ENCODE measurements at regions not wholly inside any gene's neighbourhood (a gene's known extent, or its start where the extent isn't known, plus 50 kb on each side); places are given as distances from the start of the nearest gene placed in this dataset.

DNA sequence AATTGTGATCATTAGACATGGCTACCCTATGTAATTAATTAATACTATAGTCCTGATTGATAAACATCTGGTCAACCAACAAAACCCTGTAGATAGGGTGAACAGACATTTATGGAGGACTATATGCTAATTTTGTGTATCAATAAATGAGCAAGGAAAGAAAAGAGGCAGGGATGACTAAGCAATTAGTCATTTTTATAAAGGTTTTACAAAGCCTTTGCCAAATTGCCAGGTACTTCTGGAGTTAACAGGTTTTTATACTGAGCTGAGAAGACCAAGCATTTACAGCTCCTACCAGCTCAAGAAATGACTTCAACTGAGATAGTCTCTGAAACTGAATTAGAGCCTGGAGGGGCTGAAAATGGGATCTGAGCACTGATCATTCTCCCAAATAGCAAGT is 186.8 kb upstream of the PRR20A start:
- POLR2A ChIA-PET = no interaction called here
- Mint-ChIP-seq H3K36me3 (no peaks in the 10 kb centered on the region), H3K4me3 (no peak overlapping the region), H3K27ac (no peak overlapping the region), H3K9me3 (no peaks in the 10 kb centered on the region), H3K4me1 (no peaks in the 10 kb centered on the region), H3K27me3 (ENCODE audit: low read depth) (no peaks in the 10 kb centered on the region)
- CTCF ChIA-PET = no interaction called here
- ATAC-seq (no peak), DNase-seq (ENCODE audit: low spot score) (no peak)
- no peak for TF ChIP-seq E2F5 (CRISPR knock-in tag; IDR thresholded peaks at IDR 0.05)
- no peak for TF ChIP-seq ZNF281 (CRISPR knock-in tag; IDR thresholded peaks at IDR 0.05)
- TF ChIP-seq SOX15 (CRISPR knock-in tag; IDR thresholded peaks at IDR 0.05) = no peak
- TF ChIP-seq, protein P1, sequence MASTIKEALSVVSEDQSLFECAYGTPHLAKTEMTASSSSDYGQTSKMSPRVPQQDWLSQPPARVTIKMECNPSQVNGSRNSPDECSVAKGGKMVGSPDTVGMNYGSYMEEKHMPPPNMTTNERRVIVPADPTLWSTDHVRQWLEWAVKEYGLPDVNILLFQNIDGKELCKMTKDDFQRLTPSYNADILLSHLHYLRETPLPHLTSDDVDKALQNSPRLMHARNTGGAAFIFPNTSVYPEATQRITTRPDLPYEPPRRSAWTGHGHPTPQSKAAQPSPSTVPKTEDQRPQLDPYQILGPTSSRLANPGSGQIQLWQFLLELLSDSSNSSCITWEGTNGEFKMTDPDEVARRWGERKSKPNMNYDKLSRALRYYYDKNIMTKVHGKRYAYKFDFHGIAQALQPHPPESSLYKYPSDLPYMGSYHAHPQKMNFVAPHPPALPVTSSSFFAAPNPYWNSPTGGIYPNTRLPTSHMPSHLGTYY (CRISPR knock-in tag; IDR thresholded peaks at IDR 0.05) = no peak
- TF ChIP-seq, protein P2, sequence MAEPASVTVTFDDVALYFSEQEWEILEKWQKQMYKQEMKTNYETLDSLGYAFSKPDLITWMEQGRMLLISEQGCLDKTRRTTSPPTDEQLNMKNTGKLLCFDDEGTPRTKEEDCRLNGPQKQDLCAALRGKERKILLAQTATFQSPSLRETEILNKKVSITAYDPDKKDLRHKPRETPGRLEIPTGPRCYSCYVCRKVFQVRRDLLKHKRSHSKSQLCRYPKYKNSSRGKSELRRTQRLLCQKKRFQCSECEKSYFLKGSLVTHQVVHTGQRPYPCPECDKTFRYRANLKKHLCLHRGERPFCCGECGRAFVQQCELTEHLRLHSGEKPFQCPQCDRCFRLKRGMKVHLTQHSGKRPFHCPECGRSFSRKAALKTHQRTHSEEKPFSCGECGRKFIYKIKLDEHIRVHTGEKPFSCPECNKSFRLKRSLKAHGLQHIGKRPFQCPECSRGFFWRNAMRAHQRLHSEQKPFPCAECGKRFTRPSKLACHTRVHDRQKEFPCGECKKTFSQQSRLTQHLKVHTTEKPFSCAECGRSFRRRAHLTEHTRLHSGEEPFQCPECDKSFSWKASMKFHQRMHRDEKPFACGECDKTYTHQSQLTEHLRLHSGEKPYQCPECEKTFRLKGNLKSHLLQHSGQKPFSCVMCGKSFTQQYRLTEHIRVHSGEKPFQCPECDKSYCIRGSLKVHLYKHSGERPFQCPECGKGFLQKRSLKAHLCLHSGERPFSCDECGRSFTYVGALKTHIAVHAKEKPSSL (CRISPR knock-in tag; conservative IDR thresholded peaks at IDR 0.05) = no peak
- TF ChIP-seq MXD4 (CRISPR knock-in tag; IDR thresholded peaks at IDR 0.05; ENCODE audit: borderline replicate concordance) = no peak
- TF ChIP-seq ZNF396 (CRISPR knock-in tag; IDR thresholded peaks at IDR 0.05; ENCODE audit: borderline replicate concordance) = no peak
- TF ChIP-seq RELA (CRISPR knock-in tag; IDR thresholded peaks at IDR 0.05; ENCODE audit: borderline replicate concordance) = no peak
- no peak for TF ChIP-seq RORB (CRISPR knock-in tag; IDR thresholded peaks at IDR 0.05)

DNA sequence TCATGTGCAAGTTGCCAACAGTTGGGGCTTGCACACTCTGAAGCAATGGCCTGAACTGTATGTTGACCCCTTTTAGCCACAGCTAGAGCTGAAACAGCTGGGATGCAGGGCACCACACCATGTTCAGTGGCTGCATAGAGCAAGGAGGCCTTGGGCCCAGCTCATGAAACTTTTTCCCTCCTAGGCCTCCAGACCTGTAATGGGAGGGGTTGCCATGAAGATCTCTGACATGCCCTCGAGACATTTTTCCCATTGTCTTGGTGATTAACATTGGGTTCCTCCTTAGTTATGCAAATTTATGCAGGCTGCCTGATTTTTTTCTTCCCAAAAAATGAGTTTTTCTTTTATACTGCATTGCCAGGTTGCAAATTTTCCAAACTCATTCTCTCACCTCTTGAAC is 165.1 kb upstream of the PRR20A start:
- no peaks in the 10 kb centered on the region for H3K27me3 Mint-ChIP-seq (ENCODE audit: low read depth)
- peaks cover 20% of the 10 kb centered on the region for H3K9me3 Mint-ChIP-seq
- no peak overlapping the region for H3K27ac Mint-ChIP-seq
- no peak overlapping the region for H3K4me3 Mint-ChIP-seq
- TF ChIP-seq, protein P3, sequence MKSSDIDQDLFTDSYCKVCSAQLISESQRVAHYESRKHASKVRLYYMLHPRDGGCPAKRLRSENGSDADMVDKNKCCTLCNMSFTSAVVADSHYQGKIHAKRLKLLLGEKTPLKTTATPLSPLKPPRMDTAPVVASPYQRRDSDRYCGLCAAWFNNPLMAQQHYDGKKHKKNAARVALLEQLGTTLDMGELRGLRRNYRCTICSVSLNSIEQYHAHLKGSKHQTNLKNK (CRISPR knock-in tag; IDR thresholded peaks at IDR 0.05) = no peak
- TF ChIP-seq, protein P4, sequence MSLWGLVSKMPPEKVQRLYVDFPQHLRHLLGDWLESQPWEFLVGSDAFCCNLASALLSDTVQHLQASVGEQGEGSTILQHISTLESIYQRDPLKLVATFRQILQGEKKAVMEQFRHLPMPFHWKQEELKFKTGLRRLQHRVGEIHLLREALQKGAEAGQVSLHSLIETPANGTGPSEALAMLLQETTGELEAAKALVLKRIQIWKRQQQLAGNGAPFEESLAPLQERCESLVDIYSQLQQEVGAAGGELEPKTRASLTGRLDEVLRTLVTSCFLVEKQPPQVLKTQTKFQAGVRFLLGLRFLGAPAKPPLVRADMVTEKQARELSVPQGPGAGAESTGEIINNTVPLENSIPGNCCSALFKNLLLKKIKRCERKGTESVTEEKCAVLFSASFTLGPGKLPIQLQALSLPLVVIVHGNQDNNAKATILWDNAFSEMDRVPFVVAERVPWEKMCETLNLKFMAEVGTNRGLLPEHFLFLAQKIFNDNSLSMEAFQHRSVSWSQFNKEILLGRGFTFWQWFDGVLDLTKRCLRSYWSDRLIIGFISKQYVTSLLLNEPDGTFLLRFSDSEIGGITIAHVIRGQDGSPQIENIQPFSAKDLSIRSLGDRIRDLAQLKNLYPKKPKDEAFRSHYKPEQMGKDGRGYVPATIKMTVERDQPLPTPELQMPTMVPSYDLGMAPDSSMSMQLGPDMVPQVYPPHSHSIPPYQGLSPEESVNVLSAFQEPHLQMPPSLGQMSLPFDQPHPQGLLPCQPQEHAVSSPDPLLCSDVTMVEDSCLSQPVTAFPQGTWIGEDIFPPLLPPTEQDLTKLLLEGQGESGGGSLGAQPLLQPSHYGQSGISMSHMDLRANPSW (CRISPR knock-in tag; conservative IDR thresholded peaks at IDR 0.05; ENCODE audit: low read depth) = no peak
- no peak for TF ChIP-seq NR1H2 (CRISPR knock-in tag; IDR thresholded peaks at IDR 0.05)
- TF ChIP-seq IRF2 (CRISPR knock-in tag; IDR thresholded peaks at IDR 0.05; ENCODE audit: borderline replicate concordance, low read depth) = no peak
- no peak for TF ChIP-seq TEAD4 (CRISPR knock-in tag; IDR thresholded peaks at IDR 0.05)
- no peak for TF ChIP-seq OVOL2 (CRISPR knock-in tag; IDR thresholded peaks at IDR 0.05; ENCODE audit: borderline replicate concordance)
- no peak for TF ChIP-seq ZSCAN18 (CRISPR knock-in tag; IDR thresholded peaks at IDR 0.05)
- TF ChIP-seq ZNF671 (CRISPR knock-in tag; IDR thresholded peaks at IDR 0.05) = no peak
- TF ChIP-seq ZBTB43 (CRISPR knock-in tag; IDR thresholded peaks at IDR 0.05) = no peak
- TF ChIP-seq NR3C1 (CRISPR knock-in tag; conservative IDR thresholded peaks at IDR 0.05; ENCODE audit: low read depth) = no peak
- ChIA-PET CTCF (no interaction called here), POLR2A (no interaction called here)
- DNase-seq (ENCODE audit: low spot score) (no peak), ATAC-seq (peak; percentile 87)
- H3K4me1 Mint-ChIP-seq = peaks cover 22% of the 10 kb centered on the region
- H3K36me3 Mint-ChIP-seq = peaks cover 13% of the 10 kb centered on the region
